Transverse colon (tissue), 4 donors: ENCODE measurements at regions not wholly inside any gene's neighbourhood (a gene's known extent, or its start where the extent isn't known, plus 50 kb on each side); places are given as distances from the start of the nearest gene placed in this dataset.

Experiments used
- DNase-seq: peaks from one replicate; pipeline ENCODE4 v3.0.0-alpha.2; 2019
- H3K27ac ChIP-seq, 4 donors: fragments of 200-600 bp; sonication (generic); 2 replicates each; pipeline ENCODE4 v1.5.1; 2016 to 2018; ENCODE audit warnings: inconsistent platforms in 4 of 4
- H3K27me3 ChIP-seq: fragments of 200-600 bp; sonication (generic); 2 replicates; pipeline ENCODE4 v1.5.1; 2017; ENCODE audit warnings: inconsistent platforms
- H3K36me3 ChIP-seq, 4 donors: fragments of 200-600 bp; sonication (generic); 2 replicates each; pipeline ENCODE4 v1.5.1; 2017 to 2019; ENCODE audit warnings: inconsistent platforms in 4 of 4
- H3K4me1 ChIP-seq, 4 donors: fragments of 200-600 bp; sonication (generic); 2 replicates each; pipeline ENCODE4 v1.5.1; 2017 to 2020; ENCODE audit warnings: inconsistent platforms in 4 of 4
- H3K4me3 ChIP-seq, 4 donors: fragments of 200-600 bp; sonication (generic); 1 replicate in 1 of 4; 2 replicates in 3 of 4; pipeline versions ENCODE4 v1.5.1 to v1.6.1; 2017 to 2019; ENCODE audit warnings: inconsistent platforms in 4 of 4
- H3K9me3 ChIP-seq, 2 donors: fragments of 200-600 bp; sonication (generic); 2 replicates each; pipeline ENCODE4 v1.5.1; 2017 to 2019; ENCODE audit warnings: inconsistent platforms in 2 of 2
- CTCF ChIP-seq, 5 experiments: fragments of 200-600 bp in 3 of 5; fragments of 450-650 bp in 2 of 5; sonication (generic) in 3 of 5; IDR thresholded peaks; 1 replicate in 2 of 5; 2 replicates in 3 of 5; pipeline ENCODE4 v1.5.1; 2016 to 2017; ENCODE audit warnings: antibody characterized with exemption in 5 of 5, inconsistent platforms in 3 of 5, mild to moderate bottlenecking in 2 of 5, moderate library complexity in 1 of 5
- EP300 ChIP-seq: sonication (generic); formaldehyde crosslinking; IDR thresholded peaks from one replicate; pipeline ENCODE4 v1.6.1; 2017; ENCODE audit warnings: antibody characterized with exemption, low read depth
- POLR2A ChIP-seq: fragments of 450-650 bp; IDR thresholded peaks from one replicate; pipeline ENCODE4 v1.6.1; 2016; ENCODE audit warnings: antibody characterized with exemption, mild to moderate bottlenecking, moderate library complexity
- POLR2AphosphoS5 ChIP-seq, 3 donors: sonication (generic); formaldehyde crosslinking; IDR thresholded peaks; one replicate each; pipeline ENCODE4 v1.6.1; 2016; ENCODE audit warnings: antibody characterized with exemption in 3 of 3
- WGBS, 2 donors: methylation state at CpG; one replicate each; pipeline ENCODE4 v1.1.5; 2018; ENCODE audit warnings: low coverage in 1 of 2; 5-methylcytosine and 5-hydroxymethylcytosine counted together
- in situ Hi-C, 4 donors: fragments of 200-750 bp; cut with MboI; loops; one replicate each; pipeline versions ENCODE4 v1.15.0 to v1.15.1; 2017; ENCODE audit warnings: low sequenced_read_pairs in 3 of 4, low pct_ligation_motif_present in 1 of 4, low pct_unique_long_range_greater_than_20kb in 1 of 4
- intact Hi-C: fragments of 100-400 bp; cut with DNase I; formaldehyde crosslinking; loops from one replicate; pipeline ENCODE4 v1.15.1; 2023; ENCODE audit warnings: low total_unique reads

GRCh38 chr19:16014923-16015804, 61.1 kb upstream of the TPM4 start:
- Histone ChIP-seq H3K4me3 (no peak overlapping the region), H3K9me3 (no peaks in the 10 kb centered on the region), H3K27me3 (no peaks in the 10 kb centered on the region), H3K36me3 (no peaks in the 10 kb centered on the region), H3K4me1 (no peaks in the 10 kb centered on the region), H3K27ac (no peak overlapping the region)
- 93 to 100% methylated on average over 1 to 19 of the region's 19 CpGs for WGBS, 2 donors
- in situ Hi-C loops (loop anchor here in 2 of 4 donors (25.0 kb wide), 1 partner anchor 403 kb away; the partner anchor contains the start of gene CYP4F8 (in 2 of the 2)), intact Hi-C loops (no loop called here)
- DNase-seq = no peak
- TF ChIP-seq CTCF (IDR thresholded peaks at IDR 0.05) = no peak
- TF ChIP-seq EP300 = no peak
- TF ChIP-seq POLR2AphosphoS5 (IDR thresholded peaks at IDR 0.05) = no peak
- no peak for TF ChIP-seq POLR2A

GRCh38 chr19:16015805-16016173, 60.5 kb upstream of the TPM4 start:
- DNase-seq = no peak
- no peak overlapping the region for H3K4me3 ChIP-seq
- no peak overlapping the region for H3K27ac ChIP-seq
- no peak for TF ChIP-seq CTCF (IDR thresholded peaks at IDR 0.05)
- WGBS, 2 donors = 80 to 100% methylated on average over 1 to 3 of the region's 3 CpGs
- intact Hi-C loops = no loop called here
- no peaks in the 10 kb centered on the region for H3K4me1 ChIP-seq
- no peaks in the 10 kb centered on the region for H3K9me3 ChIP-seq
- in situ Hi-C loops = loop anchor here in 2 of 4 donors (25.0 kb wide), 1 partner anchor 403 kb away; the partner anchor contains the start of gene CYP4F8 (in 2 of the 2)
- no peaks in the 10 kb centered on the region for H3K36me3 ChIP-seq
- no peaks in the 10 kb centered on the region for H3K27me3 ChIP-seq

- Histone ChIP-seq H3K36me3 (no peaks in the 10 kb centered on the region), H3K4me1 (no peaks in the 10 kb centered on the region), H3K27me3 (no peaks in the 10 kb centered on the region), H3K4me3 (no peak overlapping the region), H3K9me3 (no peaks in the 10 kb centered on the region), H3K27ac (no peak overlapping the region)
- 85% methylated on average over 15 of the region's 15 CpGs; no CpG with 5 or more reads in 1 of the 2 donors for WGBS, 2 donors
- intact Hi-C loops (no loop called here), in situ Hi-C loops (loop anchor here in 2 of 4 donors (25.0 kb wide), 1 partner anchor 404 kb away; the partner anchor contains the start of gene CYP4F8 (in 2 of the 2))
- no peak for DNase-seq
- TF ChIP-seq POLR2AphosphoS5 (IDR thresholded peaks at IDR 0.05) (no peak), EP300 (no peak), POLR2A (no peak), CTCF (IDR thresholded peaks at IDR 0.05) (no peak)
Observed at GRCh38 chr19:16016226-16017137, 59.8 kb upstream of the TPM4 start.

- DNase-seq = no peak
- intact Hi-C loops (no loop called here), in situ Hi-C loops (loop anchor here in 2 of 4 donors (25.0 kb wide), 1 partner anchor 405 kb away; the partner anchor contains the start of gene CYP4F8 (in 2 of the 2))
- TF ChIP-seq POLR2AphosphoS5 (IDR thresholded peaks at IDR 0.05) (no peak), CTCF (IDR thresholded peaks at IDR 0.05) (no peak), POLR2A (no peak), EP300 (no peak)
- Histone ChIP-seq H3K36me3 (no peaks in the 10 kb centered on the region), H3K9me3 (no peaks in the 10 kb centered on the region), H3K4me3 (no peak overlapping the region), H3K4me1 (no peaks in the 10 kb centered on the region), H3K27me3 (no peaks in the 10 kb centered on the region), H3K27ac (no peak overlapping the region)
- 95% methylated on average over 11 of the region's 11 CpGs; no CpG with 5 or more reads in 1 of the 2 donors for WGBS, 2 donors
Observed at GRCh38 chr19:16017138-16017490, 59.2 kb upstream of the TPM4 start.
